HG03196 (cell line): ENCODE measurements at regions not wholly inside any gene's neighbourhood (a gene's known extent, or its start where the extent isn't known, plus 50 kb on each side); places are given as distances from the start of the nearest gene placed in this dataset.

Experiments
- ATAC-seq: cut with Tn5 transposase; IDR thresholded peaks from one replicate; pipeline ENCODE4 v1.9.1; 2021; ENCODE audit not compliant: unreplicated experiment

GRCh38 chr1:96962751-96963211, 241.2 kb downstream of the PTBP2 start:
- ATAC-seq, result no peak

GRCh38 chr1:96964761-96965160, 243.2 kb downstream of the PTBP2 start:
- no peak for ATAC-seq

GRCh38 chr1:96966536-96967138, 245.1 kb downstream of the PTBP2 start:
- peak; percentile 93 for ATAC-seq

DNA sequence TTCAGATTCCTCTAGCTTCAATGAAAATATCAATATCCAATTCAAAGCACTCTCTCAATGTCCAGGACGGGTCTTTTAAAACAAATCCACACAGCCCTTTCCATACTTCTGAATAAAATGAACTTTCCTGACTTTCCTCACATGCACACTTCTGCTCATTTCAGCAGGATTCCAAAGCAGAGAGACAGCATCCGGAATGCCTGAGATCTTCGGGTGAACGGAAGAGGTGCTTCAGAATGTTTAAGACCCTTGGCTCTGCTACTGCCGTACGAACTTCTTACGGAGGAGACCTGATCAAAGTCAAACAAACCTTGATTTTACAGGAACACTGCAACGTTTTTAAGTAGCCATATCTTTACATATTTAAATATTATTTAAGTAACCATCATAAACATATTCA, 245.7 kb downstream of the PTBP2 start:
- no peak for ATAC-seq

GRCh38 chr1:96968541-96968940, 247.0 kb downstream of the PTBP2 start:
- ATAC-seq, result no peak

DNA sequence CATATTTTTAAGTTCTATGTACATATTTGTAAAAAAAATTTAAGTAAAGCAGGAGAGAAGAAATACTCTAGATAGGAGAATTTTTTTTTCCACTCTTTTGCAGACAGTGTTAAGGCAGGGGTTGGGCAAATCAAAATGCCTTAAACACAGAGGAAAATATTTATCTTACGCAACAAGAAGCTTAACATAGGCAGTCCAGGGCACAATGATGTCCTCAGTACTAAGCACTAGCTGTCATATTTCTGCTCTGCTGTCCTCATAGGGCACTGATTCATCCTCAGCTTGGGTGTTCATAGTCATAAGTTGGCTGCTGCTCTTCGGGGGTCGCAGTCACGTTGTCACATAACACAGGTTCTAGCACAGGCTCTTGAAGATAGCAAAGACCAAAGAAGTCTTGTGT, 247.4 kb downstream of the PTBP2 start:
- ATAC-seq, result no peak

DNA sequence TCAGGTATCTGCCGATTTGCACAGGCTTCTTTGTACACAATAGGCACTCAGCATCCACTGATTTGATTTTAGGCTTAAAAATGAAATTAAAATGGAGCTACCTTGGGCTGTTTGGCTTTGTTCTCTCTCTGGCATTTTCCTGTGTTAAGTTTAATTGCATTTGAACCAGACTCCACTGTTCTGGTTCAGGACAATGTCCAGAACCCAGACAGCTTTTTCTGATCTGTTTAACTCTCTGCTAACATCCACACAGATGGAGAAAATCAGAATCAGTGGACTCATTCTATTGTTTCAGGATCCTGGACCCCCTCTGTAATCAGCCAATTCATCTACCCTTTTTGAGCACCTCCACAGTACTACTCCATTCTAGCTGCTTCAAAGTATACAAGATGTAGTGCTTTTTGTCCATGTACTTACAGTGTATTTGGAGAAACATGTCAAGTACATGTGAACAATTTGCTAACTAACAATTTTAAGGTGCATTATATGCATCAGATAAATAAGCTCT, 248.1 kb downstream of the PTBP2 start:
- no peak for ATAC-seq

DNA sequence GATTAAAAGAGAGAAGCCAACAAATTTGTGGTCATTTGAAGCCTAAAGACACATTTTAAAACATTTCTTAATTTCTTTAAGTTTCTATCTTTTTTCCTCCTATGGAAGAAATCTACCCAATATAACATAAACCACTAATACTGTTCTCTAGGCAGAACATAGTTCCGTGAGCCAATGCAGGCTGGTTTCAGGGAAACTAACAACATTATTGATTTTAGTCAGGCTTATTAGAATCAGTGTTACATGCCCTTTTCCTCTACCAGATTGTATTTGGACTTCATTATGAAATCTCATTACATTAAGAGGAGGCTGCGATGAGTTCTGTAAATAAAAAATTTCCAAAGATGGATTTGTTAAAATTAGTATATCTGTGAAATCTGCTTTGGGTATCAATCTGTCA, 249.9 kb downstream of the PTBP2 start:
- no peak for ATAC-seq

GRCh38 chr1:96971849-96972602, 250.4 kb downstream of the PTBP2 start:
- no peak for ATAC-seq

GRCh38 chr1:96973605-96974004, 252.0 kb downstream of the PTBP2 start:
- ATAC-seq, result no peak

- ATAC-seq, result no peak
Observed at GRCh38 chr1:96978444-96978843, 256.9 kb downstream of the PTBP2 start.

GRCh38 chr1:96978901-96979300, 257.3 kb downstream of the PTBP2 start:
- no peak for ATAC-seq

DNA sequence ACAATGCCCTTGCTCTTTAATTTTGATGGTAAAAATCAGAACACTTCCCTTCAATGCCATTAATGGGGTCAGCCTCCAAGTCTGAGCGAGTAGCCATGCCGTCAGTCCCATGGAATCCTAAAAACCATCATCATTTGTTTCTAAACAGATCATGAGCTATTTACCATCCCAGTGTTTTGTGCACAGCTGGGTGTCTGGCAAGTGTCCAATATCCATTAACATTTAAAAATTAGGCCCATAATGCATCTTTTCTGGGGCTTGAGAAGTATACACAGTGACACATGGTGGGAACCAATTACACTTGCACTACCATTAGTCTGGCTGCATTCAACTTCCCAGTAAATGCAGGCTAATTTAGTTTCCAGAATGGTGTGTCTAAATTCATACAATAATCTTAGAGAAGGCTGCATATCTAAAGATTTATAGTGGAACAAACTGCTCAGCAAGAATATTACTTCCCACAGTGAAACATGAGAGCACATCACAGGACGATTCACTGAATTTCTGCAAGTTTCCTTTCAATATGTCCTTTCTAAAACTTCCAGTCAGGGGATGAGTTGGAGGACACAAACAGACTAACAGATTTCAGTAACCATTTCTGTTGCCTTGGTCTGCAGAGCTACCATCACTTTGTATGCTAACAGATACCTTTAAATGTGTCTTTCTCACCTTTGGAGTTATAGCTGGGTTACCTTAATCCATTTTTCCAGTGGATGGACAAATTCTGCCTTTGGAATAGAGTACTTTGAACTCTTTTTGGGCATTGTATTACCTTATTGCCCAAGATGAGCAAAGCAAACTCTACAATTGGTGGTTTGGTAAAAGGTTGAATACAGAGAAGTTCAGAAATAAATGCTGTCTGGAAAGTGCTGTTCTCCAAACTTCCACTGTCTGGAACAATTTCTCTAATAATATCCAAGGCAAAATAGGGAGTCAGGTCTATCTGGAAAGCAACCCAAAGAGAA, 258.0 kb downstream of the PTBP2 start:
- ATAC-seq, result no peak

DNA sequence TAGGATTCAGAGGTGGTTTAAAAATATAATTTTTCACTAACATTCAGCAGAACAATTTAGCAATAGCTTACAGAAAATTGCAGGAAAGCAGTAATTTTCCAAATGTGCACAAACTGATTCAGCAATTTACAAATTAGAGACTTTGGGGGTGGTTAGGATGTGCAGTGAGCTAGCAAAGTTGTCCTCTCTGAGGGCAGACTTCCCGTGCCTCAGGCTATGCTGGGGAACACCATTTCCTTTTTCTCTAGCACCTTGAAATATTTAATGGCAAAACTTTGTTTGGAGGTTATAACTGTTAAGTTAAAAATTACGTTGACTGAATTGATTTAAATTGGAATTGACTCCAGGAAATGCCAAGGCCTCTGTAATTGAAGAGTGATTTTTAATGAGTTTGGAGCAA, 258.9 kb downstream of the PTBP2 start:
- ATAC-seq, result no peak

DNA sequence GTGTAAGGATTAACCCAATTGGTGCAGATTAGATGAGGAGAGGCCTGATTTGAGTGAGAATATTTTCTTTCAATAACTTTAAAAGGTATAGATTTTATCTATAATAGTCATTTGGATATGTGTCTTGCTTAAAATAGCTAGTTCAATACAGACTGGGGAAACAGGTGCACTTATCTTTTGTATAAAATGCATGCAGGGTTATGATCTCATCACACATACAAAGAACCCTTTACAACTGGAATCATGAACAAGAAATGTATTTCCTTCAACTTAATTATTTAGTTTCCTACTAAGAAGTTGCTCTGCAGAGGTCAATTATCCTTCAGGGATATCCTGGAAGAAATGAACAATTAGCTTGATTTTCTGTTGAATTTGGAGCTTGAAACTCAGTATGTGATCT, 259.6 kb downstream of the PTBP2 start:
- ATAC-seq, result no peak

DNA sequence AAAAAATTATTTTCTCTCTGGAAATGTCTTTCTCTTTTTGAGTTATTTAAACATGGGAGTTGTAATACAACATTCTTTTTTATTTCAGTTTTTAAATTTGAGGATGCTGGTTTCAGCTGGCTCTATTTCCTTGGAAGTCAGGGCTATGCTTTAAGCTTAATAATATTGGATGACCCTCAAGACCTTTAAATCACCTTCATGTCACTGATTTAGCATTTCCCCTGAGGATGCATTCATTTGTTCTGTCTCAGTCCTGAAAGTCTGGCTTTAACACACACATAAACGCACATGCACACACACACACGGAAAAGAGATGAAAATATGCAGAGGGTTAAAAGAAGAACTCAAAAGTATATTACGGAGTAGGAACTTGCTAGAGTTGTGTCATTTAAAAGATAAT, 260.5 kb downstream of the PTBP2 start:
- no peak for ATAC-seq

DNA sequence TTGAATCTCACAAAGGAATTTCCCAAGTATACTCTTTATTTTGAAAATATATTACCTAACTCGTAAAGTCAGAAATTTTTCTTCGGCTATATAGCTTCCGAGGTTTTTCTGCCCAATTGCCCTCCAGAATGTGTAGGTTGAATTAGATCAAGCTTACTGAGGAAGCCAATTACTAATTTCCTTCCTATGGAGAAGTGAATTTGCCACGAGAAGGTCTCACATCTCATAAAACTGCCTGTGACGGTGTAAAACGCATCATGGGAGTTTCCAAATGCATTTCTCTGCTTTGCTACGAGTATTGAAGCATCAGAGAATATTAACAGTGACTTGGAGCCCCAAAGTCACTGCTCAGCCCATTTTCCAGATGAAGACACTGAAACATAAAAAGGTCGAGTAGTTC, 262.3 kb downstream of the PTBP2 start:
- ATAC-seq, result no peak

DNA sequence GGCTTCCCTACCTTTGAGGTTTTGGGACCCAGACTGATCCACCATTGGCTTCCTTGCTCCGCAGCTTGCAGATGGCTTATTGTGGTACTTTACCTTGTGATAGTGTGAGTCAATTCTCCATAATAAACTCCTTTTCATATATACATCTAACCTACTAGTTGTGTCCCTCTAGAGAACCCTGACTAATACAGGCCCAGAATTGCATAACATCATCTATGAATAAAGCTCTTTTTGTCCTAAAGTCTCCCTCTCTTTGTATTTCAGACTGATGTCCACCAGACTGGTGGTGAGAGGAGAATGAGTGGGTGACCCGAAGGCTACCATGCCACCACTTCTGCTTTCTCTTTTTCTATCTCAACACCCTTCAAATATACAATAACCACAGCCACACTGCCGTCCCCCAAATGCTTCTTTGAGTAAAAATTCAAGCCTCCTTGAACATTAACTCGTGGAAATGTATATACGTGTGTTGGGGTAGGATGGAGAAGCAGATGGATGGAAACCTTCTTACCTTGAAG, 265.7 kb downstream of the PTBP2 start:
- ATAC-seq, result no peak

GRCh38 chr1:96989302-96989701, 267.7 kb downstream of the PTBP2 start:
- no peak for ATAC-seq

GRCh38 chr1:96990136-96990535, 268.6 kb downstream of the PTBP2 start:
- no peak for ATAC-seq

GRCh38 chr1:96991261-96991660, 269.7 kb downstream of the PTBP2 start:
- no peak for ATAC-seq
